BJ (cell line): ENCODE measurements at regions not wholly inside any gene's neighbourhood (a gene's known extent, or its start where the extent isn't known, plus 50 kb on each side); places are given as distances from the start of the nearest gene placed in this dataset.

ENCODE experiments used
- CTCF ChIA-PET: fragments of 350-600 bp; formaldehyde crosslinking; extraction: SDS; loops from one replicate; lab custom pipeline; 2021; ENCODE audit warnings: antibody characterized with exemption, inconsistent platforms; lab: Yijun Ruan, JAX
- POLR2A ChIA-PET: fragments of 300-600 bp; sonication (Branson Sonifier 250); formaldehyde crosslinking; extraction: SDS; loops from one replicate; lab custom pipeline; 2021; ENCODE audit warnings: antibody characterized with exemption; lab: Charles Lee
- DNase-seq: peaks from one replicate; pipeline ENCODE4 v3.0.0-alpha.2; 2011; ENCODE audit warnings: low read depth
- H3K27me3 ChIP-seq: 2 replicates; pipeline ENCODE4 v1.6.0; 2011; ENCODE audit warnings: low read length; ENCODE audit not compliant: control insufficient read depth, insufficient read depth
- H3K36me3 ChIP-seq: 2 replicates; pipeline ENCODE4 v1.5.1; 2011; ENCODE audit warnings: low read length; ENCODE audit not compliant: control insufficient read depth, insufficient read depth
- H3K4me3 ChIP-seq: 2 replicates; pipeline ENCODE4 v1.5.1; 2011; ENCODE audit warnings: low read depth, mild to moderate bottlenecking, control low read depth, low read length
- CTCF ChIP-seq: IDR thresholded peaks from 2 replicates; pipeline ENCODE4 v1.5.1; 2011; ENCODE audit warnings: low read depth, mild to moderate bottlenecking, control low read depth, inconsistent platforms, low read length, moderate library complexity; ENCODE audit not compliant: insufficient read depth

- Histone ChIP-seq H3K27me3 (no peaks in the 10 kb centered on the region), H3K4me3 (no peak overlapping the region), H3K36me3 (no peaks in the 10 kb centered on the region)
- no peak for DNase-seq
- ChIA-PET POLR2A (no interaction called here), CTCF (no interaction called here)
- no peak for TF ChIP-seq CTCF
Observed at GRCh38 chr7:109635374-109635773, 1065.7 kb downstream of the DNAJB9 start.

GRCh38 chr7:109637428-109637990 is 1067.8 kb downstream of the DNAJB9 start:
- no peak for TF ChIP-seq CTCF
- ChIA-PET CTCF (no interaction called here), POLR2A (no interaction called here)
- no peaks in the 10 kb centered on the region for H3K36me3 ChIP-seq
- DNase-seq, result no peak
- no peaks in the 10 kb centered on the region for H3K27me3 ChIP-seq
- H3K4me3 ChIP-seq, result no peak overlapping the region

GRCh38 chr7:109638321-109638720 is 1068.6 kb downstream of the DNAJB9 start:
- no peak for TF ChIP-seq CTCF
- POLR2A ChIA-PET, result no interaction called here
- no peak for DNase-seq

GRCh38 chr7:109639561-109639960 is 1069.9 kb downstream of the DNAJB9 start:
- Histone ChIP-seq H3K36me3 (no peaks in the 10 kb centered on the region), H3K27me3 (no peaks in the 10 kb centered on the region), H3K4me3 (no peak overlapping the region)
- no peak for DNase-seq
- TF ChIP-seq CTCF, result no peak
- ChIA-PET POLR2A (no interaction called here), CTCF (no interaction called here)

More at GRCh38 chr7:109638321-109638720, 1068.6 kb downstream of the DNAJB9 start:
- Histone ChIP-seq H3K27me3 (no peaks in the 10 kb centered on the region), H3K4me3 (no peak overlapping the region), H3K36me3 (no peaks in the 10 kb centered on the region)
- CTCF ChIA-PET, result no interaction called here

GRCh38 chr7:109641445-109641844 is 1071.8 kb downstream of the DNAJB9 start:
- no peaks in the 10 kb centered on the region for H3K36me3 ChIP-seq
- no peak for TF ChIP-seq CTCF
- ChIA-PET POLR2A (no interaction called here), CTCF (no interaction called here)
- H3K27me3 ChIP-seq, result no peaks in the 10 kb centered on the region
- no peak overlapping the region for H3K4me3 ChIP-seq
- no peak for DNase-seq
